HG03432 (cell line): ENCODE measurements at regions not wholly inside any gene's neighbourhood (a gene's known extent, or its start where the extent isn't known, plus 50 kb on each side); places are given as distances from the start of the nearest gene placed in this dataset.

ENCODE experiments used
- ATAC-seq: cut with Tn5 transposase; IDR thresholded peaks from one replicate; pipeline ENCODE4 v1.9.1; 2021; ENCODE audit warnings: mild to moderate bottlenecking, moderate library complexity; ENCODE audit not compliant: unreplicated experiment

GRCh38 chr2:147482916-147483669, 361.7 kb upstream of the ACVR2A start:
- no peak for ATAC-seq

GRCh38 chr2:147482111-147482895, 362.5 kb upstream of the ACVR2A start:
- no peak for ATAC-seq

GRCh38 chr2:147479358-147479757, 365.5 kb upstream of the ACVR2A start:
- no peak for ATAC-seq

- ATAC-seq: no peak
Observed at GRCh38 chr2:147473075-147473474, 371.8 kb upstream of the ACVR2A start.

- ATAC-seq: no peak
Observed at GRCh38 chr2:147471126-147471525, 373.7 kb upstream of the ACVR2A start.

- ATAC-seq: no peak
Observed at GRCh38 chr2:147469471-147469870, 375.4 kb upstream of the ACVR2A start.

GRCh38 chr2:147468963-147469362, 375.9 kb upstream of the ACVR2A start:
- no peak for ATAC-seq

- no peak for ATAC-seq
Observed at GRCh38 chr2:147468349-147468748, 376.5 kb upstream of the ACVR2A start.

- no peak for ATAC-seq
Observed at GRCh38 chr2:147467441-147467840, 377.4 kb upstream of the ACVR2A start.

GRCh38 chr2:147464737-147465357, 380.0 kb upstream of the ACVR2A start:
- ATAC-seq: no peak

GRCh38 chr2:147463881-147464520, 380.8 kb upstream of the ACVR2A start:
- ATAC-seq: peak; percentile 94

GRCh38 chr2:147460155-147460554, 384.7 kb upstream of the ACVR2A start:
- no peak for ATAC-seq

GRCh38 chr2:147456779-147457178, 388.1 kb upstream of the ACVR2A start:
- ATAC-seq: no peak

- no peak for ATAC-seq
Observed at GRCh38 chr2:147451902-147452515, 392.8 kb upstream of the ACVR2A start.

GRCh38 chr2:147450661-147451510, 393.9 kb upstream of the ACVR2A start:
- ATAC-seq: no peak

- ATAC-seq: no peak
Observed at GRCh38 chr2:147449323-147449991, 395.4 kb upstream of the ACVR2A start.

- ATAC-seq: no peak
Observed at GRCh38 chr2:147442816-147443215, 402.0 kb upstream of the ACVR2A start.

GRCh38 chr2:147441182-147441581, 403.6 kb upstream of the ACVR2A start:
- ATAC-seq: no peak

GRCh38 chr2:147440734-147441133, 404.1 kb upstream of the ACVR2A start:
- no peak for ATAC-seq
